Cardiac muscle cell (in vitro differentiated cells and primary cell): ENCODE measurements at regions not wholly inside any gene's neighbourhood (a gene's known extent, or its start where the extent isn't known, plus 50 kb on each side); places are given as distances from the start of the nearest gene placed in this dataset.
"Not testable (repeated sequence)": the region's sequence is repeated elsewhere in the genome, so short reads cannot be mapped to it uniquely, and the experiment has no call there.

Experiments used
- DNase-seq, 2 donors: peaks; one replicate each; pipeline versions ENCODE4 v3.0.0 to v3.0.0-alpha.2; 2010 to 2017; ENCODE audit warnings: low read depth in 1 of 2, low spot score in 1 of 2
- H3K27ac ChIP-seq: fragments of 200-600 bp; sonication (generic); 2 replicates; pipeline ENCODE4 v1.5.1; 2016
- H3K27me3 ChIP-seq: fragments of 200-600 bp; sonication (generic); 2 replicates; pipeline ENCODE4 v1.6.0; 2016; ENCODE audit warnings: control low read depth
- H3K36me3 ChIP-seq: fragments of 200-600 bp; sonication (generic); 2 replicates; pipeline ENCODE4 v1.5.1; 2016; ENCODE audit warnings: control low read depth
- H3K4me1 ChIP-seq: fragments of 200-600 bp; sonication (generic); 2 replicates; pipeline ENCODE4 v1.8.1; 2017; ENCODE audit warnings: low read depth, mild to moderate bottlenecking, mixed run types
- H3K4me3 ChIP-seq: fragments of 200-600 bp; sonication (generic); 2 replicates; pipeline ENCODE4 v1.5.1; 2016; ENCODE audit warnings: mild to moderate bottlenecking
- H3K9me3 ChIP-seq: fragments of 200-600 bp; sonication (generic); 2 replicates; pipeline ENCODE4 v1.5.1; 2017; ENCODE audit warnings: low read depth, mild to moderate bottlenecking, control low read depth
- TF ChIP-seq, protein P1 (sequence below): IDR thresholded peaks from 2 replicates; pipeline ENCODE4 v1.5.1; 2012; ENCODE audit warnings: low read depth, mild to moderate bottlenecking, low read length

DNA sequence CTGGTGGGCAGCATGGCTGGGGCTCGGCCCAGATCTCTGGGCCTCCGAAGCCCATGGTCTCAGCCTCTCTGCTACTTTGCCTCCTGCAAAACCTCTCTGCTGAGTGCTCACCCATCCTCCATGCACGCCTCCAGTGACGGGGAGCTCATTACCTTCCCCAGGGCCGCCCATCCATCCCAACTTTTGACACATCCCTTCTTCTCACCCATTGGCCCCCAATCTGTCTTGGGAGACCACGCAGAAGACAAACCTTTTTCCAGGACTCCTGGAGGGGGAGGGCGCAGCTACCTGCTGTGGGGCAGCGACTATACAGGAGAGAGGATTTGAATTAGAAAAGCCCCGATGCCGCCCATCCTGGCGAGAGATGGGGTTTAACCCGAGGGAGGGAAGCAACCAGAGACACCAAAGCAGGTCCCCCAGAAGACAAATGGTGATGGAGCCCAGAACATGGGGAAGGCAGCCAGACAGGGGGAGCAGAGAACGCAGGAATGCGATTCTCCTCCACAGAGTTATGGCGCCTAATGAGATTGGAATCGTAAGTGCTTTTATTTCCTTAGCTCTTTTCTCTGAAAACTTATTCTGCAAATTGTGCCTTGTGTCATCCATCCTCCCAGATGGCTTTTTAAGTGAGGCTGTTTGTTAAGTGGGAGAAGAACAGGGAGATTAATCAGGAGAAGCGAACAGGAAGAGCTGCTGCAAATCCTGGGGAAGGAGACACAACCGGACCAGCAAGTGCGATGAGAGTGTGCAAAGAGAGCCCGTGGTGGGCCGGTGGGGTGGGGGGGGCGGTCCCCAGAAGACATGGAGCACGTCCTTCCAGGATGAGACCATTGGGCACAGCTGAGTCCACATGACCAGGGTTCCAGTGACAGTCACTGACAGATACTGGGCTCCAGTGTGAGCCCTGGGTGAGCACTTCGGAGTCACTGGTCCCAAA lies 623.5 kb downstream of the MATN1 start:
- Histone ChIP-seq H3K4me1 (peaks cover 3% of the 10 kb centered on the region), H3K27ac (no peak overlapping the region), H3K27me3 (peaks cover under 1% of the 10 kb centered on the region), H3K9me3 (no peaks in the 10 kb centered on the region), H3K36me3 (no peaks in the 10 kb centered on the region), H3K4me3 (no peak overlapping the region)
- TF ChIP-seq, protein P1, sequence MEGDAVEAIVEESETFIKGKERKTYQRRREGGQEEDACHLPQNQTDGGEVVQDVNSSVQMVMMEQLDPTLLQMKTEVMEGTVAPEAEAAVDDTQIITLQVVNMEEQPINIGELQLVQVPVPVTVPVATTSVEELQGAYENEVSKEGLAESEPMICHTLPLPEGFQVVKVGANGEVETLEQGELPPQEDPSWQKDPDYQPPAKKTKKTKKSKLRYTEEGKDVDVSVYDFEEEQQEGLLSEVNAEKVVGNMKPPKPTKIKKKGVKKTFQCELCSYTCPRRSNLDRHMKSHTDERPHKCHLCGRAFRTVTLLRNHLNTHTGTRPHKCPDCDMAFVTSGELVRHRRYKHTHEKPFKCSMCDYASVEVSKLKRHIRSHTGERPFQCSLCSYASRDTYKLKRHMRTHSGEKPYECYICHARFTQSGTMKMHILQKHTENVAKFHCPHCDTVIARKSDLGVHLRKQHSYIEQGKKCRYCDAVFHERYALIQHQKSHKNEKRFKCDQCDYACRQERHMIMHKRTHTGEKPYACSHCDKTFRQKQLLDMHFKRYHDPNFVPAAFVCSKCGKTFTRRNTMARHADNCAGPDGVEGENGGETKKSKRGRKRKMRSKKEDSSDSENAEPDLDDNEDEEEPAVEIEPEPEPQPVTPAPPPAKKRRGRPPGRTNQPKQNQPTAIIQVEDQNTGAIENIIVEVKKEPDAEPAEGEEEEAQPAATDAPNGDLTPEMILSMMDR, result no peak
- DNase-seq, result no peak

DNA sequence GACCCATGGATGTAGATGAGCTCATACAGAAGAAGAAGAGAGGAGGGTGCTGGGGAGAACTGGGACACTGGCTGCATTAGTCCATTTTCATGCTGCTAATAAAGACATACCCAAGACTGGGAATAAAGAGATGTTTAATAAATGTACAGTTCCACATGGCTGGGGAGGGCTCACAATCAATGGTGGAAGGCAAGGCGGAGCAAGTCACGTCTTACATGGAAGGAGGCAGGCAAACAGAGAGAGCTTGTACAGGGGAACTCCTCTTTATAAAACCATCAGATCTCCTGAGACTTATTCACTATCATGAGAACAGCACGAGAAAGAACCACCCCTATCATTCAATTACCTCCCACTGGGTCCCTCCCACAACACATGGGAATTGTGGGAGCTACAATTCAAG lies 625.5 kb downstream of the MATN1 start:
- H3K4me3 ChIP-seq, H3K27me3 ChIP-seq, H3K36me3 ChIP-seq, H3K9me3 ChIP-seq, H3K4me1 ChIP-seq, H3K27ac ChIP-seq, DNase-seq: not testable (repeated sequence)

DNA sequence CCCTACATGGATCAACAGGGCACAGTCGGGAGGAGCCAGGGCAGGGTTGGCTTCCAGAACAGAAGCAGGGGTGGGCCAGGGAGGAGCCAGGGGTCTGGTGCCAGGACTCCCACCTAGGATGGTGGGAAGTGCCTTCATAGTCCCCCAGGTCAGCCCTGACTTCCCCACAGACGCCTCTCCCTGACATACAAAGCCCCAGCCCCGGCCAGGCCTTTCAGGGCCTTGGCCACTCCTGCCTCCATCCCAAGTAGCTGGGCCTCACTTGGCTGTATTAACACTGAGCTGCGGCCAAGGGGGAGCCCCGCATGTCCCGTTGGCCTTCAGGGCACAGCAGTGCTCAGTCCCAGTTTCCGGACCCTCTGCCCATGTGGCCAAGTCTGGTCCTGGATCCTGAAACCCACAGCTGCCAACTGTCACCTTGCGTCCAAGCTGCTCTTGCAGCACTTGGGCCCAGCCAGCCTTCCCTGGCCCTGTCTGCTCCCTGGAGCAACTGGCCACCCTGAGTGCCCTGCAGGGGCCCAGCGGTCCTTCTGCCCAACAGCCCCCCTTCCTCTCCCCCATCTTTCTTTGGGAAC lies 627.8 kb downstream of the MATN1 start:
- Histone ChIP-seq H3K27ac (no peak overlapping the region), H3K4me3 (no peak overlapping the region), H3K36me3 (no peaks in the 10 kb centered on the region), H3K4me1 (no peaks in the 10 kb centered on the region), H3K9me3 (peaks cover 3% of the 10 kb centered on the region), H3K27me3 (no peaks in the 10 kb centered on the region)
- no peak for DNase-seq
- TF ChIP-seq, protein P1, result no peak

DNA sequence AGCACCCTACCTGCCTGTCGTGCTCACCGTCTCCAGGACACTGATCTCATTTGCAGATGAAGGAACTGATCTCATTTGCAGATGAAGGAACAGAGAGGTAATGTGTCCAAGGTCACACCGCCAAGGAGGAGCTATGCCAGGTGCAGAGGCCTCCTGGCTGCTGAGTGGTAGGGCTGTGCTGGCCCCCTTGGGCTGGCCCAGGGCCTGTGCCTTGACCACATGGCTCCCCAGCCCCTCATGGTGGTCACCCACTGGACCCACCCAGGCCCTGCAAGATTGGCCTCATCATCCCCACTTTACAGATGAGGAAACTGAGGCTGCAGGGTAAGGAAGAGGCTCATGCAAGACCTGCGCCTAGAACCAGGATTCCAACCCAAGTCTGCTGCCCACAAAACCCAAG lies 628.3 kb downstream of the MATN1 start:
- no peak overlapping the region for H3K27ac ChIP-seq
- no peaks in the 10 kb centered on the region for H3K27me3 ChIP-seq
- H3K4me3 ChIP-seq, result no peak overlapping the region
- TF ChIP-seq, protein P1, result no peak
- peaks cover 3% of the 10 kb centered on the region for H3K9me3 ChIP-seq
- H3K36me3 ChIP-seq, result no peaks in the 10 kb centered on the region
- H3K4me1 ChIP-seq, result no peaks in the 10 kb centered on the region
- no peak for DNase-seq

DNA sequence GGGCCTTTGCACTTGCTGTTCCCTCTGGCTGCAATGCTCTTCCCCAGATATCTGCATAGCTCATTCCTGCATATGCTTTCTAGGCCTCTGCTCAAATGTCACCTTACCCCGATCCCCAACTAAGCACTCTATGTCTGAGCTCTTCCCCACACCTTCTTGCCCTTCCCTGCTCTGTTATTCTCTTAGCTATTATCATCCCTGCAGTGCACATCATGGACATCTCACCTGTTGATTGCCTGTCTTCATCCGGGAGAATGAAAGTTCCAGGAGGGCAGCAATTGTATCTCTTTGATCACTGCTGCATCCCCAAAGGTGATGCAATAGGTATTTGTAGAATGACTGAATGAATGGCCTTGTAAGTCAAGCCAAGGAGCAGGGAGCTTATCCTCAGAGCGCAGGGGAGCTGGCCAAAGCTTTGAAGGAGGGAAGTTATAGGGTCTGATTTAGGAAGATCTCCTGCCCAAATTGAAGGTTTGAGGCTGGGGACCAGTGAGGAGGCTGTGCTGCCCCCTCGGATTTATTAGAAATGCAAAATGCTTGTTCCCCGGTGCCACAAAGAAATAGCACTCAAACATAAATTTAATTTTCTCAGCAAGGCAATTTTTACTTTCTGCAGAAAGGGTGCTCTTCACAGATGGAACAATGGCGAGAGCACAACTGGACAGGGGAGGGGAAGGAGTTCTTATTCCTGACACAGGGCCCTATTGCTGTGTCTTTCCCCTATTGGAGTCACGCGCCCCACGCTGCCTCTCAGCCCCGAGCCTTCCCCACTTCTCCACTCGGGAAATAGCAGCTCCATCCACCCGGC lies 631.1 kb downstream of the MATN1 start:
- DNase-seq, result no peak
- Histone ChIP-seq H3K4me1 (peaks cover 11% of the 10 kb centered on the region), H3K27me3 (no peaks in the 10 kb centered on the region), H3K36me3 (no peaks in the 10 kb centered on the region), H3K4me3 (no peak overlapping the region), H3K27ac (no peak overlapping the region), H3K9me3 (peaks cover 3% of the 10 kb centered on the region)
- TF ChIP-seq, protein P1, result no peak
